H4 (cell line): ENCODE measurements at regions not wholly inside any gene's neighbourhood (a gene's known extent, or its start where the extent isn't known, plus 50 kb on each side); places are given as distances from the start of the nearest gene placed in this dataset.
A peak's percentile ranks its signal among the peaks of the same experiment; 100 is the strongest.

Source experiments
- DNase-seq: peaks from one replicate; pipeline ENCODE4 v3.0.0-alpha.2; 2015; ENCODE audit warnings: low spot score

DNA sequence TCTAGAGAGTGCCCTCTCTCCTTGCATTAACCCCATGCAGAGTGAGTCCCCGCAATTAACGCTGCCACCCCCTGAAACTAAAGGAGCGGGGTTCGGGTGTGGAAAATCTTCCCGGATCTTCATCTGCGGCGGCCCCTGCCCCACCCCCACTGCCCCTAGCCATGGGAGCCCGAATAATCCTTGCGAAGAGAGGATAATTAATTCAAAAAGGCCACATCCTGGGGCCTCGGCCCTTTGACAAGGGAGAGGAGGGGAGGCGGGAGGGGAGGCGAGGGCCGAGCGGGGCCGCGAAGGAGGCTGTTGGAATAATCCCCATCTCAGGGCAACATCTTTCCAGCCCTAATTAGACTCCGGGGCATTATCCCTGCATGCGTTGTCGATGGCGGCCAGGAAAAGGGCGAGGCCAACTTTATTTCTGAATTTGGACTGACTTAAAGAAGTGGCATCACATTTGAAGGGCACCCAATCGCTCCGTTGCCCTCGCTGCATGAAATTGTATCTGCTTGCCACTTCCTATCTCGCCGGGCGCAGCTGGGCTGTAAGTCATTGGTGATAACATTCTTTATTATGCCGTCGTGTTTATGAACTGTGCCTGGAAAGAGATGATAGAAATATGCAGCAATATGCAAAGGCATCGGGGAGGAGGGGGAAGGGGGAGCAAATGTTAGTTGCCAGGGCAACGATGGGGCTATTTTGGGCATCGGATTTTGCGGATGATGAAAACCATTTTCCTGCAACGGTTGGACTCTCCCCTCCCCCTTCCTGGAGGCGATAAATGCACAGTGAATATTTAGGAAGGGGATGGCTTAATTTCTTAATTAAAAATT is 387.1 kb upstream of the TNRC6C start:
- DNase-seq: no peak

DNA sequence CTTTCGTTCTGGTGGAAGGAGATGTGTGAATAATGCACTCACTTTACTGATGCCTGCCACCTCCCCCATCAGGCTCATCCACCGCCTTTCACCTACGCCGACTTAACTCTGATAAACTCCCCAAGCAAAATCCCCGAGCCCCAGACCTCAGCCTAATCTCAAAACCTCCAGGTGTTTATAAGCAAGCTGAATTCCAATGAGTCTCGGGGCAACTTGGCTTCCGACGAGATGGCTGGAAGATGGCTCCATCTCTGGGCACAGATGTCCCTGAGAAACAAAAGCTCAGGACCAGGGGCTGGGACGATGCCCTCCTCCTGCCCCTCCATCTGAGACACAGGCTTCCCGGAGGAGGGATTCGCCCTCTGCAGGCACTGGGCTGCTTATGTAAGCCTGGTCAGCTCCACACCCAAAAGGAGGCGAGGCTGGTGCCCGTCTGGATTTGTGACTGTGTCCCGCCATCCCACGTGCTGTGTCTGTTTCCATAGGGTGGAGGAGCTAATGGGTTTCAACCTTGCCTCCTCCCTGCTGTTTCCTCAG is 386.4 kb upstream of the TNRC6C start:
- DNase-seq: no peak

- no peak for DNase-seq
Observed at GRCh38 chr17:77572851-77573250, 385.7 kb upstream of the TNRC6C start.

DNA sequence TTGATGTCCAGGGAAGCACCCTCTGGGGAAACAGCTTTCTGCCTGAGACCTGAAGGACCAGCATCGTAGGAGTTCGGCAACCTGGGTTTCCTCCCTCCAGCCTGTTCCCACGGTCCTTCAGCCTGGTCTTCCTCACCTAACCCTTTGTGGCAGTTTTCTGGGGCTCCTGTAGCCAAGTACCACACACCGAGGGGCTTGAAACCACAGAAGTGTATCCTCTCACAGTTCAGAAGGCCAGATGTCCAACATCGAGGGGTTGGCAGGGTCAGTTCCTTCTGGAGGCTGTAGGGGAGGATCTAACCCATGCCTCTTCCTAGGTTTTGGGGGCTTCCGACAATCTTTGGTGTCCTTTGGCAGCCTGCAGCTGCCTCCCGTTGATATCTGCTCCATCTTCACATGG is 381.0 kb upstream of the TNRC6C start:
- no peak for DNase-seq

GRCh38 chr17:77579131-77579530 is 379.4 kb upstream of the TNRC6C start:
- no peak for DNase-seq

DNA sequence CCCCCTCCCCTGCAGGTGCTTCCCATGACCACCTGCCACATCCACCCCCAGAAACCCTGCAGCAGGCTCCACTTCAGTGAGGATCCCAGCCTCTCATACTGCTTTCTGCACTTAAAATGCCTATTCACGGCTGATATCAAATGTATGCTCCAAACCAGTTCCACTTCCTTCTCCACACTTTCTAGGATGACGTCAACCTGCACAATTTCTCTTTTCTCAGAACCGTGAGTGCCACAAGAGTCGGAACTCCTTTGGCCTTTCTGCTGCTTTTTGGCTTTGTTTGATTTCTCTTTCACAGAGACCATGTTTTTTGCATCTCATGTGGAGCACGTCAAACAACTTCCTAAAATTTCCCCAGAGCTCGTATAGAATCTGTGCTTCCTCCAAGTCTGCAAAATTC is 378.8 kb upstream of the TNRC6C start:
- no peak for DNase-seq

DNA sequence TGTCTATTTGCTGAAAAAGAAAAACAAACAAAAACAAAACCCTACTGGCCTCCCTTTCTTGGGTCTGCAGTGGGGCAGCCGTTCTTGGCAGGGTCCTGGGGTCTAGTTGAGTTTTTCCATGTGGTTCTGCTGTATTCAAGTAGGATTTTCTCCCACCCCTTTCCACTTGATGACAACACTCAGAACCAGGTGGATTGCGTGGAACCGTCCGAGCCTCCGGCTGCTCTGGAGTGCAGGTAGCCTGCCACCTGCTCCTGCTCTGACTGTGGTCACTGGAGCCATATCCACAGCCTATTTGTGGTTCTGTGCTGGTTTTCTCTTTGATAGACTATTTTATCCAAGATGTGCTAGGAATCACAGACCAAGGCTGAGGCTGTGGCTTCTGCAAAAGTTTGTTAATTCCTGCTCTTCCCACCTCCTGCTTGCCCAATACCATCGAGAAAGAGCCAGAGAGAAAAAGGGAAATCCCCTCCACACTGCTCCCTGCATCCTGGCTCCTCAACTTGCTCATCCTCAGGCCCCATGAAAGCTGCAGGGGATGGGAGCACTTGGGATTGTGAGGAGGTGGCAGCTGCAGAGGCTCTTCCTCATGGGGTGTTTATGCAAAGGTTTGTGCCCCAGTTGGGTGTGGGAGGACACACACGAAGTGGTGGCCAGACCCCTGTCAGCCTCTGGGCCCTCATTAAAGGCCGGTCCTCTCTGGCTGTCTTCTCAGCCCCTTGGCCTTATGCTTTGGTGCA is 377.8 kb upstream of the TNRC6C start:
- no peak for DNase-seq

DNA sequence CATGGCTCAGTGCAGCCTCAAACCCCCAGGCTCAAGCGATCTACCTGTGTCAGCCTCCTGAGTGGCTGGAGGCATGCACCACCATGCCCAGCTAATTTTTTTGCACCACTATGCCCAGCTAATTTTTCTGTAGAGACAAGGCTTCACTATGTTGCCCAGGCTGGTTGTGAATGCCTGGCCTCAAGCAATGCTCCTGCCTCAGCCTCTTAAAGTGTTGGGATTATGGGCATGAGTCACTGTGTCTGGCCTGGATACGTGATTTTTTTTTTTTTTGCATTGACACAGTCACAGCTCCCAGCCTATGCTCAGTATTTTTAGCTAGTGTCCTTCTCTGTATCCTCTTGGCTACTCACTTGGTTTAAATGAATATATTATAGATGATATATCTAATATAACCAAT is 377.0 kb upstream of the TNRC6C start:
- DNase-seq: peak; percentile 76

- no peak for DNase-seq
Observed at GRCh38 chr17:77585142-77585860, 373.2 kb upstream of the TNRC6C start.

DNA sequence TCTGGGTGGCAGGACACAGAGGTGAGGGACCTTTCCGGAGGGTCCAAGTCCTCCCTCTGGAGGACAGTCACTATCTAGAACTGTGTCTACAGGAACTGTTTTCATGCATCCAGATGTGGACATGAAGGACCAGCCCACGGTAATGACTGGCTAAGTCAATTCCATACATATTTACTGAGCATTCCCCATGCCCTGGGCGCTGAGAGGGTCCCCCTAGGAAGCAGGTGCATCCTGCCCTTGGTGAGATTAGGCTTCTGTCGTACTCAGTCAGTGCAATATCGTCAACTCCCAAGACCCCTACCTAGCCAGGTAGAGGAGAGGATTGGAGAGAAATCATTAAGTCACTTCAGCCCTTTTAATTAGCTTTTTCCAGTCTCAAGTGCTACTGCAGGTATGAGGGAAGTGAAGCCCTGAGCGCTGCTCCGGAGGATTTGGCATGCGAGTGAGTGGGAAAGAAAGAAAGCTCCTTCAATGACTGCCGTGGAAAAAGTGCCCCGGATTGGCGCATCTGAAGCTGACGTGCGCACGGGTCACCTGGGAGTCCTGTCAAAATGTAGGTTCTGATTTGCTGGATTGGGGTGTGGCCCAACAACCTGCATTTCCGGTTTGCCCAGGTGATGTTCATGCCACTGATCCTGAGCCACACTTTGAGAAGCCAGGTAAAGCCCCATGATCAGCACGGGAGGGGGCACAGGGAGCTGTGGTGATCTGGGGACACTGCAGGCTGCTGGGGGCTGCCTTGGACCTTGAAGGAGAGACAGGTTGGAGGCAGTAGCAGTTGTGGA is 367.4 kb upstream of the TNRC6C start:
- DNase-seq: no peak

DNA sequence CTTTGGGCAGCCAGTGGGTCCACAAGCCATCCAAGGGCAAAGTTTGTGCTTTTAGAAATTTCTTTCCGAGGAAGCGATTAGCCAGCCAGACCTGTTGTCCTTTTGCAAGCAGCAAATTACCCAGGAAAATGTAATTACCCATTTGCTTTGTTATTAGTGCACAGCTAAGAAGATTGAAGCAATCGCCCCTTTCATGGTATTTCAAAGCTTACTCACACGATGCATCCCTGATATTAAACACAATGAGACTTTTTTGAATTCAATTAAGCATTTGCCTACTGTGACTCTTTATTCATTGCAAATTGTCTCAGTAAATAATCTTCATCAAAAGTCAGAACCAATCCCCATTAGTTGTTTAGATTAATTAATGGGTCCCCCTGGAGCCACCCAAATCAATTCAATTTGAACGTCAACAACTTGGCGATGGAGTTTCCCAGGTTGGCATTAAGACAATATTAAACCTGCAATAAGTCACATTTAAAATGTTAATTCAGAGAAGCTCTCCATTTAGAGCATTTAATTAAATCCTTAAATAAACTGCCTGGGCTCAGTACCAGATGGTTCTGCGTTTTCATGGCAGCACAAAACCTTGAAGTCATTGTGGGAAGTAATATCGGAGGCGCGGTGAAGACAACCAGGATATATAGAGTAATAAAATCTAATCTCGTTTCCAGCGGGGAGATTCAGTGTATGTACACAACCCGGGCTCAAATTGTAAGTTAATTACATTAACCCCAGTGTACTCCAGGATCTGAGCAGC is 366.2 kb upstream of the TNRC6C start:
- DNase-seq: no peak

DNA sequence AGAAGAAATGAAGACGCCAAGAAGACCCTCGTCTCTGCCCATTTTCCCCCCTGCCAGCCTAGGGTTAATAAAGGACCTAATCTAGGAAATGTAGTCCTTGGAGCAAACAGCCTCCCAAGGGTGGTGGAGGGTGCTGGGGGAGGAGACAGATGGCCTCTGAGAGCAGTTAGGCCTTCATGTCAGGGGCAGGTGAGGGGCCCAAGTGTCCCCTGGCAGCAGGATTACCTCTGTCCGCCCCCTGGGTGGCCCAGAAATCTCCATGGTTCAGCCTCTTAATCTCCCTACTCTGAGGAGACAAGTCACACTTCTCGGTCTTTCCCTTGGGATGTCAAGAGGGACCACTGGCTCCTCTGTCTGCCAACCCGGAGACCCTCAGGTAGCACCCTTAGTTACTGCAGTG is 365.4 kb upstream of the TNRC6C start:
- DNase-seq: no peak

DNA sequence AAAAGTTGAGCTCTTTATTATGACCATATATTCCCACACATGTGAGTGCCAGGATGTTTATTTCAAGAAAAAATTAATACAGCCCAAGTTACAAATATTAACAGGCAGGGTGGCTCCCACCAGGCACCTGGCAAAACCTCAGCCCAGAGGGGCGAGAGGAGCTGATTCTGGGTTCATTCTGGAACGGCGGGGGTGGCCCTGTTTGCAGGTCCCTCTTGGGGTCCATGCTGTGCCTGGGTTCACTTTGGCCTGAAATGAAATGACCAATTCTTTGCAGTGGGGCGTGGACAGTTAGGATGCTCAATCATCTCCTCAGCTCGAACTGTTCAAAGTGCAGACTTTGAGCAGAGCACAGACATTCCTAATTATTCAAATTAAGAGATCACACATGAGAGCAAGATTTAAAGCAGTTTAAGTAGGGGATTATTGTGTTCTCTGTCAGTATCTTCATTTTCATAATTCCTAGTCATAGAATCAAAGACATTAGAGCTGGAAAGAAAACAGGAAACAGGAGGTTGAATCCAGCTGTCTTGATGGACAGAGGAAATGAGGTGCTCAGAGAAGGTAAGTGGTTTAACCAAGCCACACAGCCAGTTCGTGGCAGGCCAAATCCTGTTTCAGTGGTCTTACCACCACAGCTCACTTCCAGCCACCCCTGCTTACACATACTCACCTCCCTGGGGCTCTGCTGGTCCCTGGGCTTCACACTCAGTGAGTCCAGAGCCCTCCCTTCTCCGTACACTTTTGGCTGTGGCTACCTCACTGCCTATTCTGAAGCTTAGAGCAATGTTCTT is 363.9 kb upstream of the TNRC6C start:
- DNase-seq: no peak

- DNase-seq: no peak
Observed at GRCh38 chr17:77596491-77597417, 361.7 kb upstream of the TNRC6C start.

DNA sequence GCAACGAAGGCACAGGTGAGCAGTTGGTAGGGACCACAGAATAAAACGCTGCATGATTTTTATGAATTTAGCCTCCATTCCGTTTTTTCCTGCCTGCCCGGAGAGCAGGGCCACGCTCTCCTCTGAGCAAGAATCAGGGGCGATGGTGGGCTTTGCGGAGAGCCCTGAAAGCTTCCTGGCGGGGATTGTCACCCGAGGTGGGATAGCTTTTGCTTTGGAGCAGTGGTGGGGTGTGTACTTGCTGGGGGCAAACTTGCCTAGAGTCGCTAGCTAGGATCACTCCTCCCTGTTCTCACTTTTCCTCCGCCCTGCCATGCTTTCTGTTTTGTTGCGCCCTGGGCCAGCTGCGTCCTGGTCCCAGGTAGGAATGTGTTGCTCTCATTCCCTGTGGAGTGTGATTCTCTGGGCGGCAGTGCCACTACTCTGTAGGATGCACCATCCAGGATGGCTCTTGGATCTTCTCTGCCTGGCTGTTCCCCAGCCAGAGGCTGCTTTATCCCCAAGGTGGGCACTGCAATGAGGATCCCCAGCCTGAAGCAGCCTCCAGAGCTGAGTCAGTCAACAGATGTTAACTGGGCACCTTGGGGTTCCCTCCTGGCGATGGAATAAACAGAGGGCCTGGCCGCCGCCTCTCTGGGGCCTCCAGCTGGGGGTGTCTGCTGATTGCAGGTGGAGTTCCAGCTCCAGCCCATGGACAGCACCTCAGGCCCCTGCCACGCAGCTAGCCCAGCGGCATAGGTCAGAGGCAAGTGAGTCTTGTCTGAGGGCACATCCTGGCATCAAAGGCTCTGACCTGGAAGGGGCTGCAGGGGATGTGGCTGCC is 360.9 kb upstream of the TNRC6C start:
- no peak for DNase-seq

GRCh38 chr17:77598241-77598620 is 360.3 kb upstream of the TNRC6C start:
- no peak for DNase-seq

DNA sequence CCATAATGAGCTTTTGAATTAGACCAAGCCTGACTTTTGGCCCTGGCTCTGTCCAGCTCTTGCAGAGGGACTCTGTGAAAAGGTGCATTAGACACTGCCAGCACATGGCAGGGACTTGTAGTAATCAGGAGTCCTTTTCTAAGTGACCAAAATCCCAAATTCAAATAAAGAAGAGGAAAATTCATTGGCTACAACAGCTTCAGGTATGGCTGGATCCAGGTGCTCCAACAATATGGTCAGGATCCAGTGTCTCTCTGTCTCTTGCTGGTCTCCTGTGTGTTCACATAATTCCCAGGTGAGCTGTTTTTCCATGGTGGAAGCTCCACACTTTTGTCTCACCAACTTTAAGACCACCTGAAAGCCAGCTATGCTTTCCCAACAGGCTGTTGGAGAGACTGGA is 358.8 kb upstream of the TNRC6C start:
- DNase-seq: no peak

DNA sequence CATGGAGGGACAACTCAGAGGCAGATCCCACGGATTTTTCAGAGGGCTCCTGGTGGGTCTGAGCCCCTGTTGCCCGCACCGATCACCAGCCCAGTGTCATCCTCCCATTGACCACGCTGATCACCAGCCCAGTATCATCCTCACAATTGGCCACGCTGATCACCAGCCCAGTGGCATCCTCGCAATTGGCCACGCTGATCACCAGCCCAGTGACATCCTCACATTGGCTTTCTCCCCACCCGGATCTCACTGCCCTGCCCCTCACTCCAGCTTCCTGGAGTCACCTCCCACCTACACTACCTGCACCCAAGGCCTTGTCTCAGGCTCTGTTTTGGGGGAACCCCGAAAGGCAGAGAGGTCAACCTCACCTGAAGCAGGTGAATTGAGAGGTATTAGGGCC is 358.2 kb upstream of the TNRC6C start:
- no peak for DNase-seq
